ENCODE measurements at regions not wholly inside any gene's neighbourhood (a gene's known extent, or its start where the extent isn't known, plus 50 kb on each side); places are given as distances from the start of the nearest gene placed in this dataset.

- no peak for DNase-seq (ENCODE audit: low read depth in 1 of 2, low spot score in 1 of 2)
- in situ Hi-C loops (cut with HindIII; ENCODE audit: low pct_unique_long_range_greater_than_20kb, low sequenced_read_pairs), result no loop called here
- TF ChIP-seq JUND (IDR thresholded peaks at IDR 0.05; ENCODE audit: low read depth), result no peak
These were observed 164.4 kb upstream of the TAB2 start for GRCh38 chr6:149153100-149153499.

DNA sequence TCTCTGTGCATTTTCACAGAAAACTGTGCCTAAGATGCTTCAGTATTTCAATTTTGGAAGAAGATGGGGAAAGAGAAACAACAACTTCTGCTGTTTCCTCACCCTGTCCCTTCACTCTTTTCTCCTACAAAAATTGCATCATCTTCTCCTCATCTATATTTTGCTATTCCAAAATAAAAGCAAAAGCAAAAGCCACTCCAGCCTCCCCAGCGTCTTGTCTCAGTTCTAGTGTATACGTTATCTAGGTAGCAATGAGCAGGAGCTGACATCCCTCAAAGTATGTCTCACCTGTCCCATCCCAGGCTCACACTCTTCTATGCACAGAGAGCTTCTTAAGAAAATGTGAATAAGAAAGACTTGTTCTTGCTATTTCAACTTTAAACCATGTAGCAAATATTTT is 163.8 kb upstream of the TAB2 start:
- TF ChIP-seq JUND (IDR thresholded peaks at IDR 0.05; ENCODE audit: low read depth), result no peak
- no peak for DNase-seq (ENCODE audit: low read depth in 1 of 2, low spot score in 1 of 2)
- in situ Hi-C loops (cut with HindIII; ENCODE audit: low pct_unique_long_range_greater_than_20kb, low sequenced_read_pairs), result no loop called here

GRCh38 chr6:149154261-149154821 is 163.2 kb upstream of the TAB2 start:
- TF ChIP-seq JUND (IDR thresholded peaks at IDR 0.05; ENCODE audit: low read depth), result no peak
- in situ Hi-C loops (cut with HindIII; ENCODE audit: low pct_unique_long_range_greater_than_20kb, low sequenced_read_pairs), result no loop called here
- no peak for DNase-seq (ENCODE audit: low read depth in 1 of 2, low spot score in 1 of 2)

GRCh38 chr6:149157126-149157525 is 160.4 kb upstream of the TAB2 start:
- DNase-seq (ENCODE audit: low read depth in 1 of 2, low spot score in 1 of 2), result no peak
- in situ Hi-C loops (cut with HindIII; ENCODE audit: low pct_unique_long_range_greater_than_20kb, low sequenced_read_pairs), result no loop called here

DNA sequence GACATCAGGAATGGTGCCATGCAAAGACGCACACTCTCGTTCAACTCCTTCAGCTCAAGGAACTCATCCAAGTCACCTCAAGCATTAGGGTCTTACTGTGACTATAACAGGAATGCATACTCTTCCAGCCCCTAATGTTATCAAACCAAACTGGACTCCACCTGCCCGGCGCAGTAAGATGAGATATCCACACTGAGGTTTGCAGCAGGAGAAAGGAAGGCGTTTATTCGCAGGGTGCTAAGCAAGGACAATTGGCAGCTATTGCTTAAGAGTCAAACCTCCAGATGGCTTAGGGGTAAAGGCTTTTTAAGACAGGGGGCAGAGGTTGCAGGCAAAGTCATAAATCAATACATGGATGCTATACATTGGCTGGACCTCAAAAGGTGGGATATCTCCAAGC is 159.4 kb upstream of the TAB2 start:
- DNase-seq (ENCODE audit: low read depth in 1 of 2, low spot score in 1 of 2), result no peak
- TF ChIP-seq JUND (IDR thresholded peaks at IDR 0.05; ENCODE audit: low read depth), result no peak
- in situ Hi-C loops (cut with HindIII; ENCODE audit: low pct_unique_long_range_greater_than_20kb, low sequenced_read_pairs), result no loop called here

More at GRCh38 chr6:149157126-149157525, 160.4 kb upstream of the TAB2 start:
- no peak for TF ChIP-seq JUND (IDR thresholded peaks at IDR 0.05; ENCODE audit: low read depth)

DNA sequence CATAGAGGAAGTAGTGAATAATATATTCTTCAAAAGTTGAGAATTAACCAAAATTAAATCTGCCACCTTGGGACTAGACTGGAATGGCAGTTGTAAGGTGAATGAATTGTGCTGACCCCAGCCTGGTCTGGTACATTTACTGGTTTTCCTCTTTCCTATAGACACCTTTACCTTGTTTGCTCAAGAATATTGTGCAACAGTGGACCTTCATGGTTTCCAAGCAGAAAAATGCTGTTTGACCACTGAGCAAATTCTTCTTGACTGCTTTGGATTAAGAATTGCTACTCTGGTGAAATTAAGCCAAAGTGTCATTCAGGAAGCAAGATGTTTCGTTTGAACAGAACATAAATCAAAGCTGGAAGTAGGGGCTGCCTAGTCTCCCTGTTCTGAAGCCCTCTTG is 156.6 kb upstream of the TAB2 start:
- DNase-seq (ENCODE audit: low read depth in 1 of 2, low spot score in 1 of 2), result peak in 1 of 2 experiments; percentile 65
- no peak for TF ChIP-seq JUND (IDR thresholded peaks at IDR 0.05; ENCODE audit: low read depth)
- in situ Hi-C loops (cut with HindIII; ENCODE audit: low pct_unique_long_range_greater_than_20kb, low sequenced_read_pairs), result no loop called here

GRCh38 chr6:149162924-149163323 is 154.6 kb upstream of the TAB2 start:
- in situ Hi-C loops (cut with HindIII; ENCODE audit: low pct_unique_long_range_greater_than_20kb, low sequenced_read_pairs), result no loop called here
- no peak for TF ChIP-seq JUND (IDR thresholded peaks at IDR 0.05; ENCODE audit: low read depth)
- no peak for DNase-seq (ENCODE audit: low read depth in 1 of 2, low spot score in 1 of 2)

DNA sequence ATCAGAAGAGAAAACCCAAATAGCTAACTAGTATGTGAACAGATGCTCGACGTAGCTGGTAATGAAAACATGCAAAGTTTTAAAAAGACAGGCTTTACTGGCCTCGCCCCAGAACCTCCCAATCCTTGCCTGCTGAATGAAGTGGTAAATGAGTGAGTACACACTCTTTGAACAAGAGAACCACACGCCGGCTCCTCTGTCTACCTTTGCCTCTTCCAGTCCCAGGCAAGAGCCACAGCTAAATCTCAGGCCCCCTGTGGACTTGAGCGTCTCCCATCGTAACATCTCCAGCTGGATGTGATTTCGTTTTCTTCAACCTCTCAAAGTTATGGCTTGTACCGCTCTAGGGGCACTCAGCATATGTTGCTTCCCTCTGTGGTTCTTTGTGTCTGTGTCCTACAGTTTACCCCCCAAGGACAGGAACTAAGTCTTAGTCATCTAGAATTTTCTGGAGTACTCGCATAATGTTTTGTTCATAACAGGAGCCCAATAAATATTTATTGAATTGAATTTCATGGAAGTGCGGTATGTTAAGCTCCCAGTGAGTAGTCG is 153.2 kb upstream of the TAB2 start:
- in situ Hi-C loops (cut with HindIII; ENCODE audit: low pct_unique_long_range_greater_than_20kb, low sequenced_read_pairs), result no loop called here
- no peak for DNase-seq (ENCODE audit: low read depth in 1 of 2, low spot score in 1 of 2)
- TF ChIP-seq JUND (IDR thresholded peaks at IDR 0.05; ENCODE audit: low read depth), result no peak

- in situ Hi-C loops (cut with HindIII; ENCODE audit: low pct_unique_long_range_greater_than_20kb, low sequenced_read_pairs), result no loop called here
- no peak for DNase-seq (ENCODE audit: low read depth in 1 of 2, low spot score in 1 of 2)
- no peak for TF ChIP-seq JUND (IDR thresholded peaks at IDR 0.05; ENCODE audit: low read depth)
These were observed 151.2 kb upstream of the TAB2 start for GRCh38 chr6:149166336-149166735.

GRCh38 chr6:149166747-149167146 is 150.8 kb upstream of the TAB2 start:
- TF ChIP-seq JUND (IDR thresholded peaks at IDR 0.05; ENCODE audit: low read depth), result no peak
- in situ Hi-C loops (cut with HindIII; ENCODE audit: low pct_unique_long_range_greater_than_20kb, low sequenced_read_pairs), result no loop called here
- no peak for DNase-seq (ENCODE audit: low read depth in 1 of 2, low spot score in 1 of 2)

DNA sequence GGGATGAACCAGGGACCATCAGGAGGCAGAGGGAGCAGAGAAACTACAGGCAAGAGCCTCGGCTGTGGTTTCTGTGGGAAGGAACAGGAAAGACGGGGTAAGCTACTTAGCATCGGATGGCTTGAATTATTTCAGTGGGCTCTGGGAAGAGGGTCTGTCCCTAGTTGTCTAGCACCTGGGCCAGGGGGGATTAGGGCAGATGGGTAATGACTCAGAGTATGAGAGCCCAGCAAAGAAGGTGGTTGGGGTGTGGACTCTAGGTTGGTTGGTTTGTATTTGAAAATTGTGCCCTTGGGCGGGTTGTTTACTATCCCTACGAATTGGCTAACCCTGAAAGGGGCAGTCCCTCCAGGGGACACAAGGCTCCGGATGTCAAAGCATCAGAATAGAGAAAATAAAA is 148.5 kb upstream of the TAB2 start:
- DNase-seq (ENCODE audit: low read depth in 1 of 2, low spot score in 1 of 2), result no peak
- in situ Hi-C loops (cut with HindIII; ENCODE audit: low pct_unique_long_range_greater_than_20kb, low sequenced_read_pairs), result no loop called here
- no peak for TF ChIP-seq JUND (IDR thresholded peaks at IDR 0.05; ENCODE audit: low read depth)

- no peak for DNase-seq (ENCODE audit: low read depth in 1 of 2, low spot score in 1 of 2)
- TF ChIP-seq JUND (IDR thresholded peaks at IDR 0.05; ENCODE audit: low read depth), result no peak
- in situ Hi-C loops (cut with HindIII; ENCODE audit: low pct_unique_long_range_greater_than_20kb, low sequenced_read_pairs), result no loop called here
These were observed 147.6 kb upstream of the TAB2 start for GRCh38 chr6:149169761-149170511.
